ENCODE measurements at regions not wholly inside any gene's neighbourhood (a gene's known extent, or its start where the extent isn't known, plus 50 kb on each side); places are given as distances from the start of the nearest gene placed in this dataset.

DNA sequence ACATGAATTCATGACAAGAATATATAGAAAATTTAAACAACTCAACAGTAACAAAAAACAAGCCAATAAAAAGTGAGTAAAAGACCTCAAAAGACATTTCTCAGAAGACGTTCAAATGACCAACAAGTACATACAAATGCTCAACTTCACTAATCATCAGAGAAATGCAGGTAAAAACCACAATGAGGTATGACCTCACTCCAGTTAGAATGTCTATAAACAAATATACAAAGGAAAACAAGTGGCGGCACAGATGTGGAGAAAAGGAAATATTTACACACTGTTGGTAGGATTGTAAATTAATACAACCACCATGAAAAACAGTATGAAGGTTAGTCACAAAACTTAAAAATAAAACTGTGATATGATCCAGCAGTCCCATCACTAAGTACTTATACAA, 1033.1 kb downstream of the RAPGEF2 start:
- H3K4me3 ChIP-seq (ENCODE audit: low read length) = no peak overlapping the region
- H3K9me3 ChIP-seq (replicated peaks; ENCODE audit: low read length) = no peaks in the 10 kb centered on the region
- no peaks in the 10 kb centered on the region for H3K27me3 ChIP-seq (ENCODE audit: control insufficient read depth, insufficient read depth, low read length)
- no peak overlapping the region for H3K9ac ChIP-seq (ENCODE audit: low read depth, low read length)
- no peak overlapping the region for H3K4me2 ChIP-seq (ENCODE audit: low read length)
- H3K4me1 ChIP-seq (ENCODE audit: control insufficient read depth, insufficient read depth, low read length) = no peaks in the 10 kb centered on the region
- no peaks in the 10 kb centered on the region for H3K36me3 ChIP-seq (ENCODE audit: insufficient read depth, low read length)

DNA sequence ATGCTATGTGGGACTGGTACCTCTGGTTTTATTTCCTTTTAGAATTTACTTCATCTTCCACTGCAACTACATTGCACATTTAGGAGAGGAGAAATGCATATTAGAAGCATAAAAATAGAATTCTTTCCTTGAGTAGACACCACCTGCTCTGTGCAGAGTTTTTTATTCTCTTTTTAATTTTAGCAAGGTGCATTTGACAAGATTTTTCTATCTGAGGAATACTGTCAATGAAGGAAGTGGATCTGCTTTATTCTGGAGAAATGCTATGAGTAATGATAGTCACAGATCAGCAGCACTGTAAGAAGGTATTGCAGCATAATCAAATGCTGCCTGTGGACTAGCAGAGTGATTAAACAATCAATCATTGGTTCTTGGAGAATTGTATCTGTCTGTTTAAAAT, 1038.3 kb downstream of the RAPGEF2 start:
- H3K9ac ChIP-seq (ENCODE audit: low read depth, low read length) = no peak overlapping the region
- no peaks in the 10 kb centered on the region for H3K9me3 ChIP-seq (replicated peaks; ENCODE audit: low read length)
- no peak overlapping the region for H3K4me2 ChIP-seq (ENCODE audit: low read length)
- no peaks in the 10 kb centered on the region for H3K36me3 ChIP-seq (ENCODE audit: insufficient read depth, low read length)
- no peaks in the 10 kb centered on the region for H3K27me3 ChIP-seq (ENCODE audit: control insufficient read depth, insufficient read depth, low read length)
- H3K4me3 ChIP-seq (ENCODE audit: low read length) = no peak overlapping the region
- no peaks in the 10 kb centered on the region for H3K4me1 ChIP-seq (ENCODE audit: control insufficient read depth, insufficient read depth, low read length)

DNA sequence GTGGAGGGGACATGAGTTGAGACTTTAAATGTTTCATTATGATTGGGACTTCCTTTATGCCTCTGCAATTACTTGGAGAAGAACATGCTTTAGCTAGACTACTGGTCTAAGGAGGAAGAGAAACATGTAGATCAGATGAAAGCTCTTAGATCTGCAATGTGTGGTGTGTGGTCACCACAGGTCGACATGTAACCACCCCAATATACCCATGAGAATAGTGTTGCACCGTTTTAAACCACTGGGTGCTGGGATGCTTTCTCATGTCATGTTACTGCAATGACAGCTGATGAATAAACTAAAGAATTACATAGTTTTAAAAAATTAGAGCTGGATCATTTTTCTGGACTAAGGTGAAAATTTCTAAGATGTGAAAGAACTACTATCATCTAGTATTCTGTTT, 1039.7 kb downstream of the RAPGEF2 start:
- no peaks in the 10 kb centered on the region for H3K4me1 ChIP-seq (ENCODE audit: control insufficient read depth, insufficient read depth, low read length)

DNA sequence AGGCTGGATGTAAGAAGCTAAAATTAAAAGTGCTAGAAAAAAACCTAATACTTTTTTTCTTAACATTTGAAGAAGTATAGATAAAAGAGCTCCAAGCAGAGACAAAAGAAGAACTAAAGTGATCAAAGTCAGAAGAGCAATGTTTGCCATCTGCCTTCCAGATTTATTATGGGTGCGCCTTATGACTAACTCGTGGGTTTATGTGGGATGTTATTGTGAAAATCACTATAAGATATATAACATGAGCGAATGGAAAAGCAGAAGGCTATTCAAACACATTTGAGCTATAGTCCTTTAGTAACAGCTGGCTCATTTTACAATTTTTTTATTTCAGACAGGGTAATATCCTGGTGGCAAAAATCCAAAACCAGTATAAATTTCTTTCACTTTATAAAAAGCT, 1040.7 kb downstream of the RAPGEF2 start:
- Histone ChIP-seq H3K4me1 (ENCODE audit: control insufficient read depth, insufficient read depth, low read length) (no peaks in the 10 kb centered on the region), H3K27me3 (ENCODE audit: control insufficient read depth, insufficient read depth, low read length) (no peaks in the 10 kb centered on the region), H3K4me3 (ENCODE audit: low read length) (no peak overlapping the region), H3K4me2 (ENCODE audit: low read length) (no peak overlapping the region), H3K36me3 (ENCODE audit: insufficient read depth, low read length) (no peaks in the 10 kb centered on the region), H3K9ac (ENCODE audit: low read depth, low read length) (no peak overlapping the region), H3K9me3 (replicated peaks; ENCODE audit: low read length) (no peaks in the 10 kb centered on the region)

More for the DNA sequence above, 1039.7 kb downstream of the RAPGEF2 start:
- no peaks in the 10 kb centered on the region for H3K36me3 ChIP-seq (ENCODE audit: insufficient read depth, low read length)
- no peaks in the 10 kb centered on the region for H3K9me3 ChIP-seq (replicated peaks; ENCODE audit: low read length)
- H3K4me3 ChIP-seq (ENCODE audit: low read length) = no peak overlapping the region
- no peaks in the 10 kb centered on the region for H3K27me3 ChIP-seq (ENCODE audit: control insufficient read depth, insufficient read depth, low read length)
- no peak overlapping the region for H3K4me2 ChIP-seq (ENCODE audit: low read length)
- H3K9ac ChIP-seq (ENCODE audit: low read depth, low read length) = no peak overlapping the region

DNA sequence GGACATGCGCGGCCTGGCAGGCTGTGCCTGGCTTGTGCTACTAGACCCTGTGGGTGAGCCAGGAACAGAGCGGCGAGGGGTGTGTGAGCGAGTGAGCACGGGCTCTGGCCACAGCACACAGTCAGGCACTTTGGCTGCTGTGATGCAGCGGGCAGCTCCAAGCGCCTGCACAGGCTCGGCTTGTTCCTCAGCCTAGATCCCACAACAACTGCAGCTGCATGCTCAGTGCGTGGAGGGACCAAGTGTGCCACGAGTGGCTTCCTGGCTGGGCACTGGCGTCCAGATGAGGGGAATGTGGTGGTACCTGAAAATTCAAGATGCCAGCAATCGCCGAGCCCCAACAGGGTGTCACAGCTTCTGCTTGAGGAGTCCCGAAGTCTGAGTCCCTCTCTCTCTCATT, 1056.6 kb downstream of the RAPGEF2 start:
- Histone ChIP-seq H3K36me3 (ENCODE audit: insufficient read depth, low read length) (no peaks in the 10 kb centered on the region), H3K9ac (ENCODE audit: low read depth, low read length) (no peak overlapping the region), H3K4me2 (ENCODE audit: low read length) (no peak overlapping the region), H3K9me3 (replicated peaks; ENCODE audit: low read length) (no peaks in the 10 kb centered on the region), H3K4me1 (ENCODE audit: control insufficient read depth, insufficient read depth, low read length) (no peaks in the 10 kb centered on the region), H3K27me3 (ENCODE audit: control insufficient read depth, insufficient read depth, low read length) (no peaks in the 10 kb centered on the region), H3K4me3 (ENCODE audit: low read length) (no peak overlapping the region)

DNA sequence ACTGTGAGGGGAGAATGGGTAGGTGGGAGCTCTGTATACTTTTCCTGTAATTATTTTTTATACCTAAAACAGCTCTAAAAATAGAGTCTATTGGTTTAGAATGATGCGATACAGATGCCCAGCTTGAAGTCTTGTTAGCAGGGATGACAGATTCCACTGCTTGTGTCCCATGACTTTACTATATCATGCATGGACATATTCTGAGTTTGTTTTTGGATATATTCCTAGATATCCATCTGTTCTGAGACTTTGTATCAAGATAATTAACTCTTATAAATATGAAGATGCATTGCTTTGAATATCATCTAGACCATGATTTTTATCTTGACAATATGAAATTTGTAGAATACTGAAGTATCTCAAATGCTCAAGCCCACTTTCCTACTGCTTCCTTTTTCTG, 1058.1 kb downstream of the RAPGEF2 start:
- no peak overlapping the region for H3K9ac ChIP-seq (ENCODE audit: low read depth, low read length)
- no peaks in the 10 kb centered on the region for H3K27me3 ChIP-seq (ENCODE audit: control insufficient read depth, insufficient read depth, low read length)
- no peaks in the 10 kb centered on the region for H3K9me3 ChIP-seq (replicated peaks; ENCODE audit: low read length)
- no peaks in the 10 kb centered on the region for H3K36me3 ChIP-seq (ENCODE audit: insufficient read depth, low read length)
- no peak overlapping the region for H3K4me3 ChIP-seq (ENCODE audit: low read length)
- H3K4me1 ChIP-seq (ENCODE audit: control insufficient read depth, insufficient read depth, low read length) = no peaks in the 10 kb centered on the region
- no peak overlapping the region for H3K4me2 ChIP-seq (ENCODE audit: low read length)

DNA sequence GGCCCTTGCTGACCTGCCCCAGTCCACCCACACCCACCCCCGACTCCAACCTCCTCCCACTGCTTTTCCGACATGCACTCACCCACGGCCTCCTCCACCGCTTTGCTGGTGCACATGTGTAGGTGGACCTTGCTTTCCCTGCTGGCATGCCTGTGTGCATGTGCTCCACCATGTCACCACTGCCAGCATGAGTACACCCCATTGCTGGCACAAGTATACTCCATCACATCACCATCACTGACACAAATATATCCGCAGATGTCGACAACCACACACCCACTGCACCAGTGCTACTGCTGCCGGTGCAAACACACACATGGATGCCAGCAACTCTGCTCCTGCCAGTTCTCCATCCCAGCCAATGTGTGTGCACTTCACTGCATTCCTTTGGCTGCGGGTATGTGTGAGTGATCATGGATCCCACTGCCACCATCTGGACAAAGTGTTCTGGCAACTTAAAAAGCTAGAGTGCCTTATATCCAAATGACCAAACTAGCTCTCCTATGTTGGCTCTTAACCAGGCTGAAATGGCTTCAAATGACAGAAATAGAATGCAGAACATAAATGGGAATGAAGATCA, 1072.3 kb downstream of the RAPGEF2 start:
- H3K9ac ChIP-seq (ENCODE audit: low read depth, low read length) = no peak overlapping the region
- no peaks in the 10 kb centered on the region for H3K27me3 ChIP-seq (ENCODE audit: control insufficient read depth, insufficient read depth, low read length)
- no peak overlapping the region for H3K4me2 ChIP-seq (ENCODE audit: low read length)
- no peaks in the 10 kb centered on the region for H3K36me3 ChIP-seq (ENCODE audit: insufficient read depth, low read length)
- H3K4me1 ChIP-seq (ENCODE audit: control insufficient read depth, insufficient read depth, low read length) = peaks cover 18% of the 10 kb centered on the region
- no peak overlapping the region for H3K4me3 ChIP-seq (ENCODE audit: low read length)
- H3K9me3 ChIP-seq (replicated peaks; ENCODE audit: low read length) = peaks cover 5% of the 10 kb centered on the region

DNA sequence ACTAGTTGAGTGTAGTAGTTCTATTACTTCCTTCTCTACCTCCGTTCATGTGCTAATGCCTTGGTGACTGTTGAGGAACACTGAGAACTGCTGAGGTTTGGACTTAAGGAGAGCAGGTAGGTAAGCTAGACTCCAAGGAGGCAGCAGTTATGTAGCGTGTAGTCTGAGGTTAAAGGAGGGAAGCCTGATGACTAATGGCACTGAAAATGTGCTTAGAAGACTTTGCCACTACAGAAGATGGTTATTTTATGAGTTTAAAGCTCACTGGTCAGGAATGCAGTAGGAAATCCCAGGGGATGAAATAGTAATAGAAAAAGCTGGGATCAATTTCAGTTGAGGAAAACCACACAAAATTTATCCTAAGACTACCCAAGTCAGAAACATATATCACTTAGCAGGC, 1077.3 kb downstream of the RAPGEF2 start:
- no peaks in the 10 kb centered on the region for H3K36me3 ChIP-seq (ENCODE audit: insufficient read depth, low read length)
- H3K9ac ChIP-seq (ENCODE audit: low read depth, low read length) = no peak overlapping the region
- no peak overlapping the region for H3K4me2 ChIP-seq (ENCODE audit: low read length)
- no peaks in the 10 kb centered on the region for H3K9me3 ChIP-seq (replicated peaks; ENCODE audit: low read length)
- H3K27me3 ChIP-seq (ENCODE audit: control insufficient read depth, insufficient read depth, low read length) = no peaks in the 10 kb centered on the region
- H3K4me1 ChIP-seq (ENCODE audit: control insufficient read depth, insufficient read depth, low read length) = peaks cover 16% of the 10 kb centered on the region
- H3K4me3 ChIP-seq (ENCODE audit: low read length) = no peak overlapping the region

DNA sequence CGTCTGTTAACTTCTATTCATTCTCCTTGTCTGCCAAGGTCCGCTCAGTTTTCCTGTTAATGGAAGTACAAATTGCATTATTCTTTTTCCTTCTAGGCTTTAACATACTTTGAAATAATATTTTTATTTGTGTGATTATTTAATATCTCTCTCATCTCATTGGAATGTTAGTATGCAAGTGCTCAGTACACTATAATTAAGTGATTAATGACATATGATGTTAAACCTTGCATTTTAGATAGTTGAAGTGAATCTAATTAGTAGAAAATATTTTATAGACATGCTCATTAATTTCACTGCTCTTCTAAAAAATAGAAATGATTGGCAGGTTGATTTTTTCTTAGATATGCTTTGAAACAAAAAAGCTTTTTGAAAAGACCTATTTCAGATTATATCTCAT, 1079.8 kb downstream of the RAPGEF2 start:
- Histone ChIP-seq H3K4me1 (ENCODE audit: control insufficient read depth, insufficient read depth, low read length) (peaks cover 9% of the 10 kb centered on the region), H3K27me3 (ENCODE audit: control insufficient read depth, insufficient read depth, low read length) (no peaks in the 10 kb centered on the region), H3K9me3 (replicated peaks; ENCODE audit: low read length) (no peaks in the 10 kb centered on the region), H3K9ac (ENCODE audit: low read depth, low read length) (no peak overlapping the region), H3K36me3 (ENCODE audit: insufficient read depth, low read length) (no peaks in the 10 kb centered on the region), H3K4me3 (ENCODE audit: low read length) (no peak overlapping the region), H3K4me2 (ENCODE audit: low read length) (no peak overlapping the region)

DNA sequence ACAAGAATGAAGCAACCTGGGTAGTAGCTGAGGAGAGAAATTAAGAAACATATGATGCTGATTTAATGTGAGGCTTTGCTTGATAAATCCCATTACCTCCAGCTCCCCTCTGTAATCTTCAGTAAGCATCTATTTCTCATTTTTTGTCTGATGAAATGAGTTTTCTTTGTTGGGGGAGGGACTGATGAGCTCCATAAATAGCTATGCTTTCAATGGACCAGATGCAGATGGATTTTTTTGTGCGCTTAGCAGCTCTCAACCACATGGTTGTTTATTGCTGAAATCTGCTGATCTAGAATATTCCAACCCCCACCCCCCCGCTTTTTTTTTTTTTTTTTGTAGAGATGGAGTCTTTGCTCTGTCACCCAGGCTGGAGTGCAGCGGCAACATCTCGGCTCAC, 1082.0 kb downstream of the RAPGEF2 start:
- no peaks in the 10 kb centered on the region for H3K27me3 ChIP-seq (ENCODE audit: control insufficient read depth, insufficient read depth, low read length)
- no peaks in the 10 kb centered on the region for H3K36me3 ChIP-seq (ENCODE audit: insufficient read depth, low read length)
- H3K4me3 ChIP-seq (ENCODE audit: low read length) = no peak overlapping the region
- H3K4me1 ChIP-seq (ENCODE audit: control insufficient read depth, insufficient read depth, low read length) = peaks cover 3% of the 10 kb centered on the region
- H3K9me3 ChIP-seq (replicated peaks; ENCODE audit: low read length) = no peaks in the 10 kb centered on the region
- H3K4me2 ChIP-seq (ENCODE audit: low read length) = no peak overlapping the region
- no peak overlapping the region for H3K9ac ChIP-seq (ENCODE audit: low read depth, low read length)

DNA sequence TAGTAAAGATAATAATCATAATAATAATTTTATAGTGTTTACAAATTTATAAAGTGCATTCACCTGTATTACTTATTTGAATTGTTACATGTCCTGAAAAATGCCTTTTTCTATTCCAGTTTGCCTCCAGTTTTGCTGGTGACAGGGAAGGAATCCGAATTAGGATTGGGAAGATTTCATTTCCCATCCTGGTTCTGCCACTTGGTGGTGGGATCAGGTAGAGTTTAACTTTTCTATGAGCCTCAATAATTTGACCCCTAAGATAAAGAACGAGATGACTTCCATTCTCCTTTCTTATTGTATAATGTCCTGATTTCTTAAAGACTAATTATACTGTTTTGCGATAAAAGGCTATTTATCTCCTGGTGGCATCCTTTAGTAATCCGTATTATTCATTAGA, 1090.9 kb downstream of the RAPGEF2 start:
- no peak overlapping the region for H3K9ac ChIP-seq (ENCODE audit: low read depth, low read length)
- H3K4me3 ChIP-seq (ENCODE audit: low read length) = no peak overlapping the region
- H3K27me3 ChIP-seq (ENCODE audit: control insufficient read depth, insufficient read depth, low read length) = no peaks in the 10 kb centered on the region
- H3K4me1 ChIP-seq (ENCODE audit: control insufficient read depth, insufficient read depth, low read length) = no peaks in the 10 kb centered on the region
- H3K9me3 ChIP-seq (replicated peaks; ENCODE audit: low read length) = no peaks in the 10 kb centered on the region
- no peak overlapping the region for H3K4me2 ChIP-seq (ENCODE audit: low read length)
- no peaks in the 10 kb centered on the region for H3K36me3 ChIP-seq (ENCODE audit: insufficient read depth, low read length)

DNA sequence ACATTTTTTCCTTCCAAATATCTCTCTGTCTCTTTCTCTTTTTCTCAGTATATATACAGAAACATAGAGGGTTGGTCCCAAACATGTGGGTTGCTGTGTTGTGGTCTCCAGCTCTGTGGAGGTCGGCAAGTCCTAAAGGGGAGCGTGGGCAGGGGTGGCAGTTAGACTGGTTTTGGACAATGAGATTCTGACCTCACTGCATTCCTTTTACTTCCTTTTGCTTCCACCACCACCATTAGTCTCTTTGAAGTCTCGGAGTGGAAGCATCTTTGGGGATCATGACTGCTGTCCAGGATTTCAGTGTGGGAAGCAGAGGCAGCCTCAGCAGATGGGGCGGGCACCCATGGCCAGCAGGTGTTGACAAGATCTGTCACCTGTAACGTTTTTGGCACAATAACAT, 1091.8 kb downstream of the RAPGEF2 start:
- Histone ChIP-seq H3K9ac (ENCODE audit: low read depth, low read length) (no peak overlapping the region), H3K36me3 (ENCODE audit: insufficient read depth, low read length) (no peaks in the 10 kb centered on the region), H3K9me3 (replicated peaks; ENCODE audit: low read length) (no peaks in the 10 kb centered on the region), H3K4me3 (ENCODE audit: low read length) (no peak overlapping the region), H3K4me2 (ENCODE audit: low read length) (no peak overlapping the region), H3K27me3 (ENCODE audit: control insufficient read depth, insufficient read depth, low read length) (no peaks in the 10 kb centered on the region), H3K4me1 (ENCODE audit: control insufficient read depth, insufficient read depth, low read length) (no peaks in the 10 kb centered on the region)

Measured in skeletal muscle satellite cell (primary cell).